Activated T-helper 2 cell treated with anti-CD3 and anti-CD28 coated beads, Interferon-gamma antibody, Interleukin-2, Interleukin-4, amounts not matched to agents 10 μg/mL and 5 μg/mL and 100 μg/mL, durations not matched to agents 14 hours and 24 hours and 36 hours (primary cell): ENCODE measurements at regions not wholly inside any gene's neighbourhood (a gene's known extent, or its start where the extent isn't known, plus 50 kb on each side); places are given as distances from the start of the nearest gene placed in this dataset.

ENCODE experiments used
- DNase-seq: peaks from one replicate; pipeline ENCODE4 v3.0.0; 2021; ENCODE audit warnings: low spot score
- H3K27ac Mint-ChIP-seq: one replicate; pipeline ENCODE4 v1.8.0; 2021; ENCODE audit warnings: mixed read lengths
- H3K27me3 Mint-ChIP-seq: one replicate; pipeline ENCODE4 v1.8.0; 2021; ENCODE audit warnings: low read depth, mixed read lengths
- H3K36me3 Mint-ChIP-seq: one replicate; pipeline ENCODE4 v1.8.0; 2021; ENCODE audit warnings: low read depth, mixed read lengths
- H3K4me1 Mint-ChIP-seq: one replicate; pipeline ENCODE4 v1.8.0; 2021; ENCODE audit warnings: low read depth, mixed read lengths
- H3K4me3 Mint-ChIP-seq: one replicate; pipeline ENCODE4 v1.8.0; 2021; ENCODE audit warnings: low read depth, mild to moderate bottlenecking, moderate library complexity, mixed read lengths
- H3K9me3 Mint-ChIP-seq: one replicate; pipeline ENCODE4 v1.8.0; 2021; ENCODE audit warnings: mixed read lengths
- intact Hi-C: fragments of 100-400 bp; cut with micrococcal nuclease; formaldehyde crosslinking; loops from one replicate; pipeline ENCODE4 v1.15.1; 2023

GRCh38 chr5:13278148-13278547 is 666.3 kb downstream of the DNAH5 start:
- Mint-ChIP-seq H3K4me3 (no peak overlapping the region), H3K27ac (no peak overlapping the region), H3K9me3 (peaks cover 32% of the 10 kb centered on the region), H3K27me3 (no peaks in the 10 kb centered on the region), H3K36me3 (no peaks in the 10 kb centered on the region), H3K4me1 (no peaks in the 10 kb centered on the region)
- intact Hi-C loops, result no loop called here
- no peak for DNase-seq

- no peaks in the 10 kb centered on the region for H3K36me3 Mint-ChIP-seq
- no peak overlapping the region for H3K4me3 Mint-ChIP-seq
- no peaks in the 10 kb centered on the region for H3K27me3 Mint-ChIP-seq
- intact Hi-C loops, result no loop called here
- no peaks in the 10 kb centered on the region for H3K4me1 Mint-ChIP-seq
- H3K9me3 Mint-ChIP-seq, result peaks cover 50% of the 10 kb centered on the region
- H3K27ac Mint-ChIP-seq, result no peak overlapping the region
- no peak for DNase-seq
Observed at GRCh38 chr5:13276156-13276555, 668.3 kb downstream of the DNAH5 start.

GRCh38 chr5:13263701-13264100 is 680.8 kb downstream of the DNAH5 start:
- intact Hi-C loops, result no loop called here
- DNase-seq, result no peak
- Mint-ChIP-seq H3K4me1 (no peaks in the 10 kb centered on the region), H3K36me3 (no peaks in the 10 kb centered on the region), H3K4me3 (no peak overlapping the region), H3K27me3 (no peaks in the 10 kb centered on the region), H3K27ac (no peak overlapping the region), H3K9me3 (peaks cover 29% of the 10 kb centered on the region)

GRCh38 chr5:13253111-13253510 is 691.4 kb downstream of the DNAH5 start:
- Mint-ChIP-seq H3K27me3 (no peaks in the 10 kb centered on the region), H3K4me1 (no peaks in the 10 kb centered on the region), H3K9me3 (peaks cover 22% of the 10 kb centered on the region), H3K27ac (no peak overlapping the region), H3K4me3 (no peak overlapping the region), H3K36me3 (no peaks in the 10 kb centered on the region)
- intact Hi-C loops, result no loop called here
- no peak for DNase-seq

DNA sequence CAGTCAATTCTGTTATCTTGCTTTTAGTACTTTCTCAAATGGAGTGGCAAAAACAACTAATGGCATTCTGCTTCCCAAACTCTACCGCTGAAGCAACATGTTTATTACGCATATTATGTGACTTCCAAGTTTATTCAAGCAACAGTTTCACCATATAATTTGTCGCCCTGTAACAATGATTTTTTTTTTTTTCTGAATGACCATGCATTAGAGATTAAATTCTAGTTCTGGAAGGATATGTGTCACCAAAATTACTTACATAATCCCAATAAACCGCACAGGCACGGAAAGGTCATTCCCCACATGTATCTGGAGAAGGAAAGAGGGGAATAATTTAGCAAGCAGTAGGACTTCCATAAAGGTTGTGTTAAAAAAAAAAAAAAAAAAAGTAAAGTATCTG is 691.8 kb downstream of the DNAH5 start:
- intact Hi-C loops, result no loop called here
- peaks cover 22% of the 10 kb centered on the region for H3K9me3 Mint-ChIP-seq
- no peak overlapping the region for H3K4me3 Mint-ChIP-seq

GRCh38 chr5:13251623-13252376 is 692.7 kb downstream of the DNAH5 start:
- intact Hi-C loops, result no loop called here
- no peak for DNase-seq
- Mint-ChIP-seq H3K27ac (no peak overlapping the region), H3K9me3 (peaks cover 24% of the 10 kb centered on the region), H3K36me3 (no peaks in the 10 kb centered on the region), H3K4me1 (no peaks in the 10 kb centered on the region), H3K27me3 (no peaks in the 10 kb centered on the region), H3K4me3 (no peak overlapping the region)

More for the DNA sequence above, 691.8 kb downstream of the DNAH5 start:
- Mint-ChIP-seq H3K36me3 (no peaks in the 10 kb centered on the region), H3K27ac (no peak overlapping the region), H3K4me1 (no peaks in the 10 kb centered on the region), H3K27me3 (no peaks in the 10 kb centered on the region)
- DNase-seq, result no peak

GRCh38 chr5:13250464-13251291 is 693.8 kb downstream of the DNAH5 start:
- no peak overlapping the region for H3K4me3 Mint-ChIP-seq
- no peaks in the 10 kb centered on the region for H3K27me3 Mint-ChIP-seq

GRCh38 chr5:13249854-13250253 is 694.6 kb downstream of the DNAH5 start:
- no peak for DNase-seq
- Mint-ChIP-seq H3K36me3 (no peaks in the 10 kb centered on the region), H3K4me1 (no peaks in the 10 kb centered on the region), H3K9me3 (peaks cover 23% of the 10 kb centered on the region), H3K27ac (no peak overlapping the region), H3K4me3 (no peak overlapping the region), H3K27me3 (no peaks in the 10 kb centered on the region)
- intact Hi-C loops, result no loop called here

More at GRCh38 chr5:13250464-13251291, 693.8 kb downstream of the DNAH5 start:
- Mint-ChIP-seq H3K9me3 (peaks cover 23% of the 10 kb centered on the region), H3K4me1 (no peaks in the 10 kb centered on the region), H3K36me3 (no peaks in the 10 kb centered on the region), H3K27ac (no peak overlapping the region)
- DNase-seq, result no peak
- intact Hi-C loops, result no loop called here

GRCh38 chr5:13248253-13248652 is 696.2 kb downstream of the DNAH5 start:
- H3K36me3 Mint-ChIP-seq, result no peaks in the 10 kb centered on the region

DNA sequence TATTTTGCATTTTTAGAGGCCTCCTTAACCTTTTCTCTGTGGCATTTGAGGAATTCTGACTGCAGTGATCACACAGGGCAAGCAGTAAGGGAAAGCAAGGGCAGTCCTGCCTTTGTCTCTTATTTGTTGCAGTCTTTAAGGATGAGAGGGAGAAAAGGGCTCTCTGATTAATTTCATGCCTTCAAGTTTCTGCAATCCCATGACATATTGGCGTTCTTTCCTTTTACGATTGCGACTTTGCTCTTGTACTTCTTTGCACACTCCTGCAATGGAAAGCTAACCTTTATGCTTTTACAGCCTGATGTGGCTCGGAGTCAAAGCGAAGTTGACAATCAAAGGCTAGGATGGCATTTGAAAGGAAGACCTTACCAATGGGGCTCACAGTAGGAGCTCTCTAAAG is 698.4 kb downstream of the DNAH5 start:
- no peak overlapping the region for H3K4me3 Mint-ChIP-seq
- H3K9me3 Mint-ChIP-seq, result peaks cover 10% of the 10 kb centered on the region
- no peaks in the 10 kb centered on the region for H3K36me3 Mint-ChIP-seq
- DNase-seq, result no peak
- H3K27me3 Mint-ChIP-seq, result no peaks in the 10 kb centered on the region
- intact Hi-C loops, result no loop called here
- no peaks in the 10 kb centered on the region for H3K4me1 Mint-ChIP-seq
- no peak overlapping the region for H3K27ac Mint-ChIP-seq

More at GRCh38 chr5:13248253-13248652, 696.2 kb downstream of the DNAH5 start:
- no peak for DNase-seq
- Mint-ChIP-seq H3K4me3 (no peak overlapping the region), H3K9me3 (peaks cover 19% of the 10 kb centered on the region), H3K4me1 (no peaks in the 10 kb centered on the region), H3K27ac (no peak overlapping the region), H3K27me3 (no peaks in the 10 kb centered on the region)
- intact Hi-C loops, result no loop called here

- Mint-ChIP-seq H3K4me1 (no peaks in the 10 kb centered on the region), H3K27ac (no peak overlapping the region), H3K36me3 (no peaks in the 10 kb centered on the region), H3K27me3 (no peaks in the 10 kb centered on the region), H3K9me3 (peaks cover 16% of the 10 kb centered on the region), H3K4me3 (no peak overlapping the region)
- intact Hi-C loops, result no loop called here
- DNase-seq, result no peak
Observed at GRCh38 chr5:13244151-13244550, 700.3 kb downstream of the DNAH5 start.

DNA sequence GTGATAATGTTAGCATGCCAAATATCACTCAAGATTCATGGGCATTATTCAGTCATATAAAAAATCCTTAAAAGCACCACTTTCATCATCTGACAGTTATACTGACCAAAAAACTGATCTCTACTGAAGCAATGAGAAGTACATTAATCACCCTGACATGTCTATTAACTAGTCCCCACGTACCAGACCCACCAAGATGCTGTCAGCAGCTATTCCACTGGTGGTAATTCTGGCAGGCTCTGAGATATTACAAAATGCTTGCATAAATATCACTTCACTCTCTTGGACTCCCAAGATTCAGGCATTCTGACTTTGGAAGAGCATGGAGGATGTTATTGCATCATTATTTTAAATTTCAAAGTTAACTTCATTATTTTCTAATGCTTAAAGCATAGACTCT is 717.0 kb downstream of the DNAH5 start:
- Mint-ChIP-seq H3K9me3 (peaks cover 24% of the 10 kb centered on the region), H3K4me3 (no peak overlapping the region), H3K27ac (no peak overlapping the region), H3K27me3 (no peaks in the 10 kb centered on the region), H3K4me1 (no peaks in the 10 kb centered on the region), H3K36me3 (no peaks in the 10 kb centered on the region)
- intact Hi-C loops, result no loop called here
- DNase-seq, result no peak

DNA sequence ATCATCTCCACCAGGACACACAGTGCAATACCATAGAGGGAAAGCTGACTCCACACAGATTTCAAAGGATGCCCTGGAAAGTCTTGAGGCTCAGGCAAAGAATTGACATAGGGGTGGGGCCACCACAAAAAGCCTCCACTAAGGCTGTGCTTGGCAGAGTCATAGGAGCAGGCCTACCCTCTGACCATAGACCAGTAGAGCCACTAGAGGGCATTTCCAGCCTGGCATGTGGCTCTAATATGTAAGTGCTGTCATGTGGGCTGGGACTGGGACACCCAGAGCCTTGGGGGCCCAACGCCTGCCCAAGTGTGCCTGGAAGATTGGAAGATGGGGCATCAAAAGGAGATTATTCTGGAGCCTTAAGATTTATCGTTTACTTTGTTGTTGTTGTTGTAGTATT is 726.0 kb downstream of the DNAH5 start:
- Mint-ChIP-seq H3K36me3 (no peaks in the 10 kb centered on the region), H3K27me3 (no peaks in the 10 kb centered on the region), H3K4me3 (no peak overlapping the region), H3K4me1 (no peaks in the 10 kb centered on the region), H3K27ac (no peak overlapping the region), H3K9me3 (peaks cover 12% of the 10 kb centered on the region)
- no peak for DNase-seq
- intact Hi-C loops, result no loop called here
